ENCODE measurements at regions not wholly inside any gene's neighbourhood (a gene's known extent, or its start where the extent isn't known, plus 50 kb on each side); places are given as distances from the start of the nearest gene placed in this dataset.
"Not testable (repeated sequence)": the region's sequence is repeated elsewhere in the genome, so short reads cannot be mapped to it uniquely, and the experiment has no call there.

GRCh38 chr5:104178829-104179456, 616.4 kb upstream of the NUDT12 start:
- no peak for DNase-seq

GRCh38 chr5:104178066-104178465, 615.5 kb upstream of the NUDT12 start:
- DNase-seq = no peak

GRCh38 chr5:104177651-104178050, 615.1 kb upstream of the NUDT12 start:
- DNase-seq = no peak

- no peak for DNase-seq
Measured at GRCh38 chr5:104172976-104173375, 610.4 kb upstream of the NUDT12 start.

- DNase-seq = no peak
Measured at GRCh38 chr5:104171958-104172690, 609.5 kb upstream of the NUDT12 start.

GRCh38 chr5:104170926-104171325, 608.3 kb upstream of the NUDT12 start:
- no peak for DNase-seq

GRCh38 chr5:104146652-104147051, 584.1 kb upstream of the NUDT12 start:
- DNase-seq = no peak

- no peak for DNase-seq
Measured at GRCh38 chr5:104139840-104140239, 577.3 kb upstream of the NUDT12 start.

GRCh38 chr5:104130320-104130719, 567.7 kb upstream of the NUDT12 start:
- DNase-seq = no peak

GRCh38 chr5:104128348-104128747, 565.8 kb upstream of the NUDT12 start:
- DNase-seq = no peak

GRCh38 chr5:104126980-104127379, 564.4 kb upstream of the NUDT12 start:
- DNase-seq = no peak

- DNase-seq = no peak
Measured at GRCh38 chr5:104119529-104119928, 556.9 kb upstream of the NUDT12 start.

- DNase-seq = no peak
Measured at GRCh38 chr5:104111632-104112031, 549.0 kb upstream of the NUDT12 start.

GRCh38 chr5:104096451-104096850, 533.9 kb upstream of the NUDT12 start:
- no peak for DNase-seq

- DNase-seq = no peak
Measured at GRCh38 chr5:104095527-104095926, 532.9 kb upstream of the NUDT12 start.

GRCh38 chr5:104088876-104089778, 526.5 kb upstream of the NUDT12 start:
- no peak for DNase-seq

- no peak for DNase-seq
Measured at GRCh38 chr5:104084896-104085295, 522.3 kb upstream of the NUDT12 start.

- DNase-seq = no peak
Measured at GRCh38 chr5:104082754-104083153, 520.2 kb upstream of the NUDT12 start.

GRCh38 chr5:104081232-104081631, 518.6 kb upstream of the NUDT12 start:
- DNase-seq = no peak

GRCh38 chr5:104080646-104081175, 518.1 kb upstream of the NUDT12 start:
- DNase-seq = no peak

- DNase-seq = not testable (repeated sequence)
Measured at GRCh38 chr5:104079861-104080645, 517.5 kb upstream of the NUDT12 start.

GRCh38 chr5:104071887-104072286, 509.3 kb upstream of the NUDT12 start:
- DNase-seq = no peak
